ENCODE measurements at regions not wholly inside any gene's neighbourhood (a gene's known extent, or its start where the extent isn't known, plus 50 kb on each side); places are given as distances from the start of the nearest gene placed in this dataset.

GRCh38 chr18:28904789-28905364, 727.9 kb upstream of the CDH2 start:
- TF ChIP-seq CTCF (IDR thresholded peaks at IDR 0.05; ENCODE audit: low read depth, low read length, poor library complexity, severe bottlenecking) (no peak), EZH2phosphoT487 (IDR thresholded peaks at IDR 0.05; ENCODE audit: borderline replicate concordance, low read length) (no peak)

All from DOHH2 (cell line).